ENCODE measurements at regions not wholly inside any gene's neighbourhood (a gene's known extent, or its start where the extent isn't known, plus 50 kb on each side); places are given as distances from the start of the nearest gene placed in this dataset.
A peak's percentile ranks its signal among the peaks of the same experiment; 100 is the strongest.
"Not testable (repeated sequence)": the region's sequence is repeated elsewhere in the genome, so short reads cannot be mapped to it uniquely, and the experiment has no call there.

- DNase-seq (ENCODE audit: low read depth): no peak
These were observed 53.7 kb upstream of the SMIM15 start for GRCh38 chr5:61215996-61216395.

GRCh38 chr5:61216741-61217140, 54.5 kb upstream of the SMIM15 start:
- no peak for DNase-seq (ENCODE audit: low read depth)

GRCh38 chr5:61217214-61217613, 54.9 kb upstream of the SMIM15 start:
- DNase-seq (ENCODE audit: low read depth): no peak

- no peak for DNase-seq (ENCODE audit: low read depth)
These were observed 66.0 kb upstream of the SMIM15 start for GRCh38 chr5:61228229-61228628.

GRCh38 chr5:61228691-61229280, 66.5 kb upstream of the SMIM15 start:
- peak; percentile 87 for DNase-seq (ENCODE audit: low read depth)

GRCh38 chr5:61229416-61229815, 67.1 kb upstream of the SMIM15 start:
- DNase-seq (ENCODE audit: low read depth): peak; percentile 67

- no peak for DNase-seq (ENCODE audit: low read depth)
These were observed 68.2 kb upstream of the SMIM15 start for GRCh38 chr5:61230492-61230891.

- DNase-seq (ENCODE audit: low read depth): no peak
These were observed 69.5 kb upstream of the SMIM15 start for GRCh38 chr5:61231813-61232212.

GRCh38 chr5:61232490-61233050, 70.3 kb upstream of the SMIM15 start:
- DNase-seq (ENCODE audit: low read depth): no peak

- no peak for DNase-seq (ENCODE audit: low read depth)
These were observed 71.8 kb upstream of the SMIM15 start for GRCh38 chr5:61234019-61234418.

GRCh38 chr5:61236715-61237114, 74.4 kb upstream of the SMIM15 start:
- DNase-seq (ENCODE audit: low read depth): not testable (repeated sequence)

- DNase-seq (ENCODE audit: low read depth): no peak
These were observed 83.2 kb upstream of the SMIM15 start for GRCh38 chr5:61245486-61245885.

- DNase-seq (ENCODE audit: low read depth): no peak
These were observed 83.7 kb upstream of the SMIM15 start for GRCh38 chr5:61245936-61246335.

GRCh38 chr5:61246768-61247307, 84.6 kb upstream of the SMIM15 start:
- no peak for DNase-seq (ENCODE audit: low read depth)

GRCh38 chr5:61251874-61252642, 80.0 kb upstream of the ZSWIM6 start:
- DNase-seq (ENCODE audit: low read depth): no peak

GRCh38 chr5:61252643-61252925, 79.5 kb upstream of the ZSWIM6 start:
- no peak for DNase-seq (ENCODE audit: low read depth)

- DNase-seq (ENCODE audit: low read depth): no peak
These were observed 78.5 kb upstream of the ZSWIM6 start for GRCh38 chr5:61253547-61253946.

GRCh38 chr5:61254969-61255555, 77.0 kb upstream of the ZSWIM6 start:
- DNase-seq (ENCODE audit: low read depth): no peak

GRCh38 chr5:61256474-61256873, 75.6 kb upstream of the ZSWIM6 start:
- DNase-seq (ENCODE audit: low read depth): peak; percentile 26

- DNase-seq (ENCODE audit: low read depth): no peak
These were observed 74.6 kb upstream of the ZSWIM6 start for GRCh38 chr5:61257421-61257820.

GRCh38 chr5:61261136-61261535, 70.9 kb upstream of the ZSWIM6 start:
- no peak for DNase-seq (ENCODE audit: low read depth)

- no peak for DNase-seq (ENCODE audit: low read depth)
These were observed 70.0 kb upstream of the ZSWIM6 start for GRCh38 chr5:61262080-61262479.

Measured in HT1080 (cell line).